H1 (cell line): ENCODE measurements at regions not wholly inside any gene's neighbourhood (a gene's known extent, or its start where the extent isn't known, plus 50 kb on each side); places are given as distances from the start of the nearest gene placed in this dataset.
A peak's percentile ranks its signal among the peaks of the same experiment; 100 is the strongest.

ENCODE experiments used
- CTCF ChIA-PET: fragments of 300-600 bp; sonication (Branson Sonifier 250); formaldehyde crosslinking; loops from one replicate; lab custom pipeline; 2021; ENCODE audit not compliant: partially characterized antibody; lab: Charles Lee
- POLR2A ChIA-PET: fragments of 300-600 bp; sonication (Branson Sonifier 250); formaldehyde crosslinking; loops from one replicate; lab custom pipeline; 2021; ENCODE audit warnings: inconsistent platforms; ENCODE audit not compliant: partially characterized antibody; lab: Charles Lee
- DNase-seq, 2 experiments: peaks; one replicate each; pipeline versions ENCODE4 v3.0.0 to v3.0.0-alpha.2; 2010 to 2022; ENCODE audit warnings: low spot score in 2 of 2, low read depth in 1 of 2, mixed read lengths in 1 of 2
- FAIRE-seq: peaks from 2 replicates; lab custom pipeline; 2011; peaks lifted over from hg19 to GRCh38; lab: Jason Lieb, UNC
- H2AFZ ChIP-seq: 2 replicates; pipeline ENCODE4 v1.8.1; 2012; ENCODE audit warnings: low read length, inconsistent platforms
- H2AK5ac ChIP-seq: 2 replicates; pipeline ENCODE4 v1.6.1; 2013; ENCODE audit warnings: low read depth, low read length
- H2BK120ac ChIP-seq: replicated peaks from 2 replicates; pipeline ENCODE3; 2013; ENCODE audit warnings: low read depth, low read length, inconsistent platforms
- H2BK12ac ChIP-seq: 2 replicates; pipeline ENCODE4 v1.6.1; 2013; ENCODE audit warnings: low read depth, low read length
- H2BK15ac ChIP-seq: 2 replicates; pipeline ENCODE4 v1.6.1; 2013; ENCODE audit warnings: low read length
- H2BK20ac ChIP-seq: 2 replicates; pipeline ENCODE4 v1.6.1; 2013; ENCODE audit warnings: low read length
- H2BK5ac ChIP-seq: 2 replicates; pipeline ENCODE4 v1.6.1; 2013; ENCODE audit warnings: low read depth, low read length
- H3K14ac ChIP-seq: 2 replicates; pipeline ENCODE4 v1.6.1; 2013; ENCODE audit warnings: inconsistent platforms; ENCODE audit not compliant: insufficient read length
- H3K18ac ChIP-seq: 2 replicates; pipeline ENCODE4 v1.6.1; 2013; ENCODE audit warnings: low read length; ENCODE audit errors: extremely low read depth
- H3K23ac ChIP-seq: 2 replicates; pipeline ENCODE4 v1.6.1; 2013; ENCODE audit warnings: inconsistent platforms; ENCODE audit not compliant: insufficient read length
- H3K23me2 ChIP-seq: 2 replicates; pipeline ENCODE4 v1.6.1; 2013; ENCODE audit warnings: low read depth, low read length
- H3K27ac ChIP-seq: 2 replicates; pipeline ENCODE4 v1.6.1; 2011; ENCODE audit warnings: low read depth, low read length, inconsistent platforms
- H3K27me3 ChIP-seq, 4 experiments: replicated peaks in 1 of 4; 1 replicate in 1 of 4; 2 replicates in 3 of 4; pipeline versions ENCODE4 v1.6.1 to v1.8.1; 2011 to 2013; ENCODE audit warnings: low read length in 3 of 4, mild to moderate bottlenecking in 3 of 4, inconsistent platforms in 2 of 4, mixed read lengths in 2 of 4, moderate library complexity in 1 of 4; ENCODE audit not compliant: control insufficient read depth in 3 of 4, insufficient read depth in 3 of 4; ENCODE audit errors: extremely low read depth in 1 of 4
- H3K36me3 ChIP-seq, 4 experiments: 2 replicates each; pipeline versions ENCODE4 v1.6.1 to v1.8.1; 2011 to 2013; ENCODE audit warnings: mild to moderate bottlenecking in 4 of 4, low read length in 3 of 4, moderate library complexity in 2 of 4, control low read depth in 1 of 4, inconsistent platforms in 1 of 4; ENCODE audit not compliant: insufficient read depth in 4 of 4, control insufficient read depth in 2 of 4
- H3K4ac ChIP-seq: replicated peaks from 2 replicates; pipeline ENCODE3; 2013; ENCODE audit warnings: low read length, low read depth, mixed read lengths, inconsistent platforms; ENCODE audit not compliant: insufficient read length
- H3K4me1 ChIP-seq, 4 experiments: replicated peaks in 1 of 4; 1 replicate in 1 of 4; 2 replicates in 3 of 4; pipeline versions ENCODE4 v1.6.1 to v1.8.1; 2011 to 2013; ENCODE audit warnings: low read length in 3 of 4, inconsistent platforms in 2 of 4, mixed read lengths in 1 of 4; ENCODE audit not compliant: insufficient read depth in 4 of 4, control insufficient read depth in 3 of 4
- H3K4me2 ChIP-seq, 2 experiments: 2 replicates each; pipeline versions ENCODE4 v1.6.1 to v1.8.1; 2011 to 2013; ENCODE audit warnings: low read depth in 2 of 2, low read length in 2 of 2, control low read depth in 1 of 2, inconsistent platforms in 1 of 2, mild to moderate bottlenecking in 1 of 2; ENCODE audit not compliant: insufficient read depth in 1 of 2
- H3K4me3 ChIP-seq, 4 experiments: fragments of 200-600, 300-600 bp in 1 of 4; sonication (generic), shearing (Covaris generic), sonication (Bioruptor Twin) in 1 of 4; 2 replicates each; pipeline versions ENCODE4 v1.5.1 to v1.8.1; 2011 to 2016; ENCODE audit warnings: low read length in 4 of 4, low read depth in 3 of 4, control low read depth in 2 of 4, inconsistent platforms in 2 of 4, mild to moderate bottlenecking in 2 of 4, mixed read lengths in 1 of 4, moderate library complexity in 1 of 4; ENCODE audit not compliant: insufficient read depth in 2 of 4; ENCODE audit errors: extremely low read depth in 1 of 4
- H3K56ac ChIP-seq: replicated peaks from 2 replicates; pipeline ENCODE3; 2013; ENCODE audit warnings: low read depth, mild to moderate bottlenecking, mixed read lengths, low read length, inconsistent platforms; ENCODE audit not compliant: insufficient read length
- H3K79me1 ChIP-seq: 2 replicates; pipeline ENCODE4 v1.6.1; 2013; ENCODE audit warnings: low read depth, low read length, control low read depth
- H3K79me2 ChIP-seq, 2 experiments: 2 replicates each; pipeline versions ENCODE4 v1.6.1 to v1.8.1; 2012 to 2013; ENCODE audit warnings: low read length in 2 of 2, mild to moderate bottlenecking in 2 of 2, inconsistent platforms in 1 of 2; ENCODE audit not compliant: insufficient read depth in 2 of 2, control insufficient read depth in 1 of 2
- H3K9ac ChIP-seq, 4 experiments: replicated peaks in 1 of 4; 1 replicate in 1 of 4; 2 replicates in 3 of 4; pipeline versions ENCODE4 v1.6.1 to v1.8.1; 2011 to 2013; ENCODE audit warnings: low read depth in 3 of 4, low read length in 3 of 4, control low read depth in 2 of 4, mild to moderate bottlenecking in 2 of 4, moderate library complexity in 2 of 4, inconsistent platforms in 1 of 4; ENCODE audit errors: extremely low read depth in 1 of 4
- H3K9me3 ChIP-seq, 2 experiments: 2 replicates each; pipeline versions ENCODE4 v1.6.1 to v1.8.1; 2012 to 2013; ENCODE audit warnings: mild to moderate bottlenecking in 2 of 2, moderate library complexity in 2 of 2, control low read depth in 1 of 2, inconsistent platforms in 1 of 2, low read depth in 1 of 2, low read length in 1 of 2, mixed read lengths in 1 of 2; ENCODE audit not compliant: insufficient read depth in 2 of 2
- H4K20me1 ChIP-seq, 2 experiments: replicated peaks in 1 of 2; 2 replicates each; pipeline versions ENCODE3 to v1.8.1; 2011 to 2013; ENCODE audit warnings: inconsistent platforms in 2 of 2, low read length in 2 of 2, mild to moderate bottlenecking in 1 of 2; ENCODE audit not compliant: insufficient read depth in 2 of 2, control insufficient read depth in 1 of 2
- H4K5ac ChIP-seq: 2 replicates; pipeline ENCODE4 v1.6.1; 2013; ENCODE audit warnings: low read length, low read depth, mixed read lengths, inconsistent platforms; ENCODE audit not compliant: insufficient read length
- H4K8ac ChIP-seq: 2 replicates; pipeline ENCODE4 v1.8.0; 2013; ENCODE audit warnings: mild to moderate bottlenecking, moderate library complexity, low read length, inconsistent platforms; ENCODE audit not compliant: insufficient read depth; ENCODE audit errors: extremely low read depth
- H4K91ac ChIP-seq: replicated peaks from 2 replicates; pipeline ENCODE3; 2013; ENCODE audit warnings: low read length, mixed read lengths, inconsistent platforms; ENCODE audit not compliant: insufficient read length
- RBBP5 ChIP-seq: IDR thresholded peaks from 2 replicates; pipeline ENCODE4 v1.7.1; 2012; ENCODE audit warnings: low read depth, mild to moderate bottlenecking, inconsistent platforms, low read length, moderate library complexity, borderline replicate concordance
- RNF2 ChIP-seq: fragments of 200-900, 300-1000 bp; sonication (generic); IDR thresholded peaks from 2 replicates; pipeline ENCODE4 v1.7.1; 2016; ENCODE audit warnings: borderline replicate concordance, low read depth, mild to moderate bottlenecking, antibody characterized with exemption, low read length; ENCODE audit not compliant: poor library complexity, severe bottlenecking; ENCODE audit errors: missing control alignments
- WGBS, 2 experiments: shearing (Covaris generic) in 1 of 2; methylation state at CpG; one replicate each; pipeline versions ENCODE4 v1.1.6 to v1.1.7; 2013 to 2015; ENCODE audit warnings: low lambda C conversion rate in 2 of 2, mixed read lengths in 2 of 2, inconsistent platforms in 1 of 2, low coverage in 1 of 2, missing lambda C conversion rate in 1 of 2; ENCODE audit not compliant: insufficient replicate concordance in 2 of 2, insufficient coverage in 1 of 2, insufficient read length in 1 of 2; ENCODE audit errors: extremely low coverage in 1 of 2, missing lambda C conversion rate in 1 of 2; 5-methylcytosine and 5-hydroxymethylcytosine counted together

GRCh38 chr3:135895106-135895733, 70.3 kb upstream of the PPP2R3A start:
- 42% methylated on average over 3 of the region's 3 CpGs; no CpG with 5 or more reads in 1 of the 2 experiments for WGBS, 2 experiments
- Histone ChIP-seq H3K4me2 (no peak overlapping the region), H3K56ac (no peak overlapping the region), H2BK5ac (no peak overlapping the region), H4K91ac (no peak overlapping the region), H3K4ac (no peak overlapping the region), H3K79me2 (no peaks in the 10 kb centered on the region), H3K4me1 (no peaks in the 10 kb centered on the region), H2BK12ac (no peak overlapping the region), H3K14ac (no peak overlapping the region), H4K20me1 (no peaks in the 10 kb centered on the region), H3K23me2 (no peaks in the 10 kb centered on the region; the same call in 1 of the 2 replicates), H2BK120ac (no peak overlapping the region), H3K4me3 (no peak overlapping the region), H3K9ac (no peak overlapping the region), H2BK20ac (no peak overlapping the region), H2AK5ac (no peak overlapping the region), H3K18ac (no peak overlapping the region), H3K36me3 (no peaks in the 10 kb centered on the region), H4K5ac (no peak overlapping the region), H4K8ac (no peak overlapping the region), H3K27me3 (no peaks in the 10 kb centered on the region), H2AFZ (peak overlapping the region; percentile 87; the same call in 1 of the 2 replicates), H3K23ac (no peak overlapping the region), H3K79me1 (no peaks in the 10 kb centered on the region), H3K9me3 (no peaks in the 10 kb centered on the region), H3K27ac (no peak overlapping the region), H2BK15ac (no peak overlapping the region)
- ChIA-PET POLR2A (no interaction called here), CTCF (interaction anchor here (0.8 to 3.7 kb wide), 14 partner anchors 10 to 1294 kb away, joined by 3 to 40 read pairs (median 4); no protein-coding TSS in a partner anchor)
- DNase-seq (peak; percentile 58 to 87), FAIRE-seq (peak; percentile 98)
- TF ChIP-seq RBBP5, result no peak
- no peak for TF ChIP-seq RNF2
